Esophagus muscularis mucosa (tissue), 3 donors: ENCODE measurements at regions not wholly inside any gene's neighbourhood (a gene's known extent, or its start where the extent isn't known, plus 50 kb on each side); places are given as distances from the start of the nearest gene placed in this dataset.

Experiments
- POLR2A ChIP-seq: fragments of 450-650 bp; IDR thresholded peaks from one replicate; pipeline ENCODE4 v1.6.1; 2017; ENCODE audit warnings: antibody characterized with exemption, moderate library complexity, mild to moderate bottlenecking, low read depth
- TF ChIP-seq, protein P1 (sequence below), 3 experiments: fragments of 200-600 bp in 2 of 3; fragments of 450-650 bp in 1 of 3; sonication (generic) in 2 of 3; IDR thresholded peaks; one replicate each; pipeline ENCODE4 v1.5.1; 2017 to 2019; ENCODE audit warnings: antibody characterized with exemption in 3 of 3, mild to moderate bottlenecking in 2 of 3, moderate library complexity in 1 of 3

DNA sequence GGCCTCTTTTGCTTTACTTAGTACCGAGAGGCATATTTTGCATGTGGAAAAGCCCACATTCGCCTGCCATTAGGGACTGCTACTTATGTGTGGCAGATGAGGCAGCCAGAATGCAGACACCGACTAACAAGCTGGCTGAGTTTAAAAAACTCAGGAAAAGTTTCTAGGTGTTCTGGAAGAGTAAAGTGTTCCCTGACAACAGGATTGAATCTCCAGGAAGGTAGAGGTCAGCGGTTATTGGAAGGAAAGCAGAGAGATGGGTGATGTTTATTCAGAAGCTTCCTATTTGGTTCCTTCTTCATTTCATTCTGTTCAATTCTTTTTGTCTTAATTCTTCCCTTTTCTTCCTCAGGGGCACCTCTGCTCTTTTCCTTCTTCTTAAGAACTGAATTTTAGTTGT lies 206.9 kb upstream of the SNX7 start:
- TF ChIP-seq, protein P1, sequence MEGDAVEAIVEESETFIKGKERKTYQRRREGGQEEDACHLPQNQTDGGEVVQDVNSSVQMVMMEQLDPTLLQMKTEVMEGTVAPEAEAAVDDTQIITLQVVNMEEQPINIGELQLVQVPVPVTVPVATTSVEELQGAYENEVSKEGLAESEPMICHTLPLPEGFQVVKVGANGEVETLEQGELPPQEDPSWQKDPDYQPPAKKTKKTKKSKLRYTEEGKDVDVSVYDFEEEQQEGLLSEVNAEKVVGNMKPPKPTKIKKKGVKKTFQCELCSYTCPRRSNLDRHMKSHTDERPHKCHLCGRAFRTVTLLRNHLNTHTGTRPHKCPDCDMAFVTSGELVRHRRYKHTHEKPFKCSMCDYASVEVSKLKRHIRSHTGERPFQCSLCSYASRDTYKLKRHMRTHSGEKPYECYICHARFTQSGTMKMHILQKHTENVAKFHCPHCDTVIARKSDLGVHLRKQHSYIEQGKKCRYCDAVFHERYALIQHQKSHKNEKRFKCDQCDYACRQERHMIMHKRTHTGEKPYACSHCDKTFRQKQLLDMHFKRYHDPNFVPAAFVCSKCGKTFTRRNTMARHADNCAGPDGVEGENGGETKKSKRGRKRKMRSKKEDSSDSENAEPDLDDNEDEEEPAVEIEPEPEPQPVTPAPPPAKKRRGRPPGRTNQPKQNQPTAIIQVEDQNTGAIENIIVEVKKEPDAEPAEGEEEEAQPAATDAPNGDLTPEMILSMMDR (IDR thresholded peaks at IDR 0.05): no peak
- TF ChIP-seq POLR2A: no peak
